ENCODE measurements at regions not wholly inside any gene's neighbourhood (a gene's known extent, or its start where the extent isn't known, plus 50 kb on each side); places are given as distances from the start of the nearest gene placed in this dataset.
"Not testable (repeated sequence)": the region's sequence is repeated elsewhere in the genome, so short reads cannot be mapped to it uniquely, and the experiment has no call there.

- not testable (repeated sequence) for DNase-seq
Measured at GRCh38 chr7:155397758-155398714, 59.9 kb upstream of the EN2 start.

GRCh38 chr7:155398944-155399343, 59.0 kb upstream of the EN2 start:
- no peak for DNase-seq

- no peak for DNase-seq
Measured at GRCh38 chr7:155399577-155399976, 58.4 kb upstream of the EN2 start.

- DNase-seq: no peak
Measured at GRCh38 chr7:155401231-155401630, 56.7 kb upstream of the EN2 start.

- no peak for DNase-seq
Measured at GRCh38 chr7:155401884-155402283, 56.0 kb upstream of the EN2 start.

- DNase-seq: no peak
Measured at GRCh38 chr7:155402941-155403340, 55.0 kb upstream of the EN2 start.

- DNase-seq: no peak
Measured at GRCh38 chr7:155404976-155405375, 53.0 kb upstream of the EN2 start.

GRCh38 chr7:155405399-155406318, 52.3 kb upstream of the EN2 start:
- no peak for DNase-seq

GRCh38 chr7:155407799-155408198, 50.1 kb upstream of the EN2 start:
- no peak for DNase-seq
